Esophagus (tissue), 2 donors: ENCODE measurements at regions not wholly inside any gene's neighbourhood (a gene's known extent, or its start where the extent isn't known, plus 50 kb on each side); places are given as distances from the start of the nearest gene placed in this dataset.
"Not testable (repeated sequence)": the region's sequence is repeated elsewhere in the genome, so short reads cannot be mapped to it uniquely, and the experiment has no call there.

Source experiments
- H3K27ac ChIP-seq, 2 donors: one replicate each; pipeline ENCODE4 v1.5.1; 2013; ENCODE audit warnings: low read depth in 2 of 2, mild to moderate bottlenecking in 2 of 2, inconsistent platforms in 1 of 2, low read length in 1 of 2, moderate library complexity in 1 of 2
- H3K27me3 ChIP-seq, 2 donors: one replicate each; pipeline ENCODE4 v1.6.1; 2013; ENCODE audit warnings: low read length in 2 of 2, control low read depth in 1 of 2, mild to moderate bottlenecking in 1 of 2; ENCODE audit not compliant: insufficient read depth in 2 of 2, control insufficient read depth in 1 of 2
- H3K36me3 ChIP-seq, 2 donors: one replicate each; pipeline ENCODE4 v1.6.1; 2013; ENCODE audit warnings: low read length in 1 of 2; ENCODE audit not compliant: control insufficient read depth in 2 of 2, insufficient read depth in 2 of 2
- H3K4me1 ChIP-seq, 2 donors: one replicate each; pipeline ENCODE4 v1.6.1; 2013; ENCODE audit warnings: low read length in 1 of 2; ENCODE audit not compliant: control insufficient read depth in 2 of 2, insufficient read depth in 2 of 2
- H3K4me3 ChIP-seq, 2 donors: one replicate each; pipeline ENCODE4 v1.5.1; 2013; ENCODE audit warnings: low read length in 2 of 2, mild to moderate bottlenecking in 2 of 2, low read depth in 1 of 2, moderate library complexity in 1 of 2
- H3K9me3 ChIP-seq, 2 donors: one replicate each; pipeline ENCODE4 v1.6.1; 2013; ENCODE audit warnings: mild to moderate bottlenecking in 2 of 2, low read depth in 1 of 2, low read length in 1 of 2, moderate library complexity in 1 of 2; ENCODE audit not compliant: control insufficient read depth in 2 of 2, insufficient read depth in 1 of 2
- WGBS, 2 donors: extraction: QIAGEN DNeasy Blood & Tissue Kit; methylation state at CpG; one replicate each; pipeline ENCODE4 v1.1.7; 2013; 5-methylcytosine and 5-hydroxymethylcytosine counted together
- donor health status: healthy with polysubstance abuse.
- donor health status: Bipolar disorder and iron deficiency.

- not testable (repeated sequence) for H3K4me3 ChIP-seq, H3K9me3 ChIP-seq, H3K27me3 ChIP-seq, H3K27ac ChIP-seq, H3K36me3 ChIP-seq, H3K4me1 ChIP-seq
- 84 to 87% methylated on average over 14 of the region's 14 CpGs for WGBS, 2 donors
These were observed 405.7 kb downstream of the HLX start for GRCh38 chr1:221284991-221285390.

- H3K4me3 ChIP-seq, H3K36me3 ChIP-seq, H3K4me1 ChIP-seq, H3K27ac ChIP-seq, H3K9me3 ChIP-seq, H3K27me3 ChIP-seq: not testable (repeated sequence)
- WGBS, 2 donors, result 95% methylated on average over 38 to 45 of the region's 45 CpGs
These were observed 406.4 kb downstream of the HLX start for GRCh38 chr1:221285458-221286210.

GRCh38 chr1:221286399-221286798 lies 407.2 kb downstream of the HLX start:
- Histone ChIP-seq H3K36me3 (no peaks in the 10 kb centered on the region), H3K4me1 (no peaks in the 10 kb centered on the region), H3K27me3 (no peaks in the 10 kb centered on the region), H3K27ac (no peak overlapping the region), H3K9me3 (no peaks in the 10 kb centered on the region), H3K4me3 (no peak overlapping the region)
- WGBS, 2 donors, result 31 to 38% methylated on average over 1 of the region's 1 CpG

GRCh38 chr1:221289103-221289502 lies 409.9 kb downstream of the HLX start:
- no peaks in the 10 kb centered on the region for H3K36me3 ChIP-seq
- no peaks in the 10 kb centered on the region for H3K4me1 ChIP-seq
- 61 to 64% methylated on average over 2 of the region's 2 CpGs for WGBS, 2 donors
- H3K4me3 ChIP-seq, result no peak overlapping the region
- no peaks in the 10 kb centered on the region for H3K27me3 ChIP-seq
- H3K9me3 ChIP-seq, result no peaks in the 10 kb centered on the region
- no peak overlapping the region for H3K27ac ChIP-seq

- no peaks in the 10 kb centered on the region for H3K27me3 ChIP-seq
- 73% methylated on average over 4 of the region's 4 CpGs for WGBS, 2 donors
- no peak overlapping the region for H3K27ac ChIP-seq
- H3K4me1 ChIP-seq, result no peaks in the 10 kb centered on the region
- H3K9me3 ChIP-seq, result no peaks in the 10 kb centered on the region
- H3K4me3 ChIP-seq, result no peak overlapping the region
- H3K36me3 ChIP-seq, result no peaks in the 10 kb centered on the region
These were observed 411.4 kb downstream of the HLX start for GRCh38 chr1:221290669-221291068.

- H3K27me3 ChIP-seq, result no peaks in the 10 kb centered on the region
- no peaks in the 10 kb centered on the region for H3K36me3 ChIP-seq
- WGBS, 2 donors, result 65 to 66% methylated on average over 5 of the region's 5 CpGs
- no peak overlapping the region for H3K27ac ChIP-seq
- no peaks in the 10 kb centered on the region for H3K4me1 ChIP-seq
- no peak overlapping the region for H3K4me3 ChIP-seq
- no peaks in the 10 kb centered on the region for H3K9me3 ChIP-seq
These were observed 411.9 kb downstream of the HLX start for GRCh38 chr1:221291113-221291512.

DNA sequence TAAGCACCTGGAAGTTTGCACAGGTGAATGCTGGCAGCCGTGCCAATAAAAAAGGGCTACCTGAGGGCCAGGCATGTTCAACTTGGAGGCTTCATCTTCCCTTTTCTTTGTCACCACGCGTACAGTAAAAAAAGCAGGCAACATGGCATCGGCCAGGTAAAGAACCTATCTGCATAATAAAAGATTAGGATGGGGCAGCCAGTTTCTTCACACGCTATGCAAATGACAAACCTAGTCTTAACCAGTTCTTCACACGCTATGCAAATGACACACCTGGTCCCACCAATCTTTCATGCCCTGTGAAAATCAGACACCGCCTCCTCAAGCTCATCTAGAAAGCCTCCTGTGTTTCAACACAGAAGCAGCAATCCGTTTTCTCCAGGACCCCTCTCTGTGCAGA lies 413.4 kb downstream of the HLX start:
- no peaks in the 10 kb centered on the region for H3K36me3 ChIP-seq
- no peak overlapping the region for H3K27ac ChIP-seq
- H3K4me3 ChIP-seq, result no peak overlapping the region
- no peaks in the 10 kb centered on the region for H3K27me3 ChIP-seq
- 77 to 90% methylated on average over 8 of the region's 8 CpGs for WGBS, 2 donors
- no peaks in the 10 kb centered on the region for H3K9me3 ChIP-seq
- H3K4me1 ChIP-seq, result no peaks in the 10 kb centered on the region

DNA sequence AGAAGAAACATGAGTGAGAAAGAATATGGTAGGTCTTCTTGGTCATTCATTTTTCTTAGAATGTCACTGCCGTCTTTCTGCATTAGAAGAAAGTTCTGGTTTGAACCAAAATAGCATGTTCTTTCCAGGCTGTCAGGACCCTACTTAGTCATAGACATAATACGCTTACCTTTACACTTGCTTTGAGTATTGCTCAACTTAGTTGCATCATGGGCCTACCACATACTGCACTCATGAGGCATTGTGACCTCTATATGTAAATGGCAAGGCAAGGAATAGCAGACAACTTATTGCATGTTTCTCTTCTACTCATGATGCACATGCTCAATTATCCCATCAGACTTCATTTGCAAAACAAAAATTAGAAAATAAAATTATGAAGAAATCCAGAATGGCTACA lies 415.0 kb downstream of the HLX start:
- 88 to 94% methylated on average over 2 of the region's 2 CpGs for WGBS, 2 donors
- Histone ChIP-seq H3K4me3 (no peak overlapping the region), H3K27ac (no peak overlapping the region), H3K4me1 (no peaks in the 10 kb centered on the region), H3K9me3 (no peaks in the 10 kb centered on the region), H3K27me3 (no peaks in the 10 kb centered on the region), H3K36me3 (no peaks in the 10 kb centered on the region)

DNA sequence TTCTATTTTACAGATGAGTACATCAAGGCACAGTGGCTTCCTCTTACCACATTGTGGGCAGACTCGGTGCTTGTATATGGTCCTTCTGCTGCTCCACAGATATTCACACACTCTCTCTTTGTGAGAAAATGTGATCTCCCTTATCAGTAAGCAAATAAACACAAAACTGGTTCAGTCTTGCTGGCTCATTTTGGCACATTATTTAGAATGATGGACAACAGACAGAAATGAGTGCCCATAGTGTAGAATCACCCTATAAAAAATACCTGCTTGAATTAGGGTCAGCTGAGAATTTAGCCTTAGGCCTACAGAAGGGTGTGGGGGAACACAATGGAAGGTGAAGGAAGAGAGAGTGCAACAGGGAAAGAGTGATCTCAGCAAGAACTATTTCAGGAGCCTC lies 423.1 kb downstream of the HLX start:
- Histone ChIP-seq H3K27ac (no peak overlapping the region), H3K9me3 (no peaks in the 10 kb centered on the region), H3K36me3 (no peaks in the 10 kb centered on the region), H3K27me3 (no peaks in the 10 kb centered on the region), H3K4me3 (no peak overlapping the region), H3K4me1 (no peaks in the 10 kb centered on the region)
- WGBS, 2 donors, result 31 to 42% methylated on average over 1 of the region's 1 CpG

- H3K27me3 ChIP-seq, result no peaks in the 10 kb centered on the region
- no peaks in the 10 kb centered on the region for H3K9me3 ChIP-seq
- H3K27ac ChIP-seq, result no peak overlapping the region
- no peaks in the 10 kb centered on the region for H3K36me3 ChIP-seq
- 15 to 23% methylated on average over 1 of the region's 1 CpG for WGBS, 2 donors
- no peak overlapping the region for H3K4me3 ChIP-seq
- no peaks in the 10 kb centered on the region for H3K4me1 ChIP-seq
These were observed 423.6 kb downstream of the HLX start for GRCh38 chr1:221302810-221303209.
